IMR-90 (cell line): ENCODE measurements at regions not wholly inside any gene's neighbourhood (a gene's known extent, or its start where the extent isn't known, plus 50 kb on each side); places are given as distances from the start of the nearest gene placed in this dataset.

Experiments
- ATAC-seq: fragments of 200-7000 bp; cut with Tn5 transposase; 2 replicates; pipeline ENCODE4 v1.9.1; 2020; ENCODE audit warnings: low read depth, mild to moderate bottlenecking, moderate library complexity
- BruUV-seq: library from RNA; stranded (reverse); fragments of 400-500 nt; replicated peaks from 2 replicates; lab custom pipeline; 2021; lab: Mats Ljungman, UMichigan
- CTCF ChIA-PET: fragments of 300-600 bp; formaldehyde crosslinking; extraction: SDS; loops from one replicate; lab custom pipeline; 2021; ENCODE audit warnings: antibody characterized with exemption; lab: Yijun Ruan, JAX
- POLR2A ChIA-PET: fragments of 300-600 bp; sonication (Branson Sonifier 250); formaldehyde crosslinking; loops from one replicate; lab custom pipeline; 2022; ENCODE audit warnings: antibody characterized with exemption; ENCODE audit not compliant: unreplicated experiment; lab: Charles Lee
- DNase-seq: peaks from one replicate; pipeline ENCODE4 v3.0.0; 2013
- H2AFZ ChIP-seq: replicated peaks from 2 replicates; pipeline ENCODE3; 2013; ENCODE audit warnings: low read length, mild to moderate bottlenecking; ENCODE audit not compliant: poor library complexity
- H2AK5ac ChIP-seq: 2 replicates; pipeline ENCODE4 v1.6.1; 2013; ENCODE audit warnings: low read depth, low read length, inconsistent platforms
- H2AK9ac ChIP-seq: replicated peaks from 2 replicates; pipeline ENCODE3; 2013; ENCODE audit warnings: mild to moderate bottlenecking, low read depth, low read length, moderate library complexity; ENCODE audit not compliant: poor library complexity
- H2BK120ac ChIP-seq: 2 replicates; pipeline ENCODE4 v1.6.1; 2013; ENCODE audit warnings: low read depth, low read length, inconsistent platforms
- H2BK15ac ChIP-seq: 3 replicates; pipeline ENCODE4 v1.6.1; 2013; ENCODE audit warnings: low read depth, low read length, inconsistent platforms
- H2BK20ac ChIP-seq: 2 replicates; pipeline ENCODE4 v1.6.1; 2013; ENCODE audit warnings: low read depth, mild to moderate bottlenecking, inconsistent platforms, low read length, moderate library complexity
- H2BK5ac ChIP-seq: 2 replicates; pipeline ENCODE4 v1.6.1; 2013; ENCODE audit warnings: mild to moderate bottlenecking, low read depth, low read length, inconsistent platforms; ENCODE audit not compliant: poor library complexity, severe bottlenecking
- H3K14ac ChIP-seq: replicated peaks from 2 replicates; pipeline ENCODE4 v1.6.1; 2013; ENCODE audit warnings: low read depth, low read length, inconsistent platforms
- H3K18ac ChIP-seq: 2 replicates; pipeline ENCODE4 v1.6.1; 2013; ENCODE audit warnings: low read depth, low read length, control low read depth
- H3K23ac ChIP-seq: 2 replicates; pipeline ENCODE4 v1.6.1; 2013; ENCODE audit warnings: low read depth, low read length, inconsistent platforms
- H3K27ac ChIP-seq: 2 replicates; pipeline ENCODE4 v1.5.1; 2013; ENCODE audit warnings: mild to moderate bottlenecking, control low read depth, low read length; ENCODE audit not compliant: insufficient read depth
- H3K27me3 ChIP-seq: 2 replicates; pipeline ENCODE4 v1.6.1; 2013; ENCODE audit warnings: low read length; ENCODE audit not compliant: control insufficient read depth, insufficient read depth
- H3K36me3 ChIP-seq: 2 replicates; pipeline ENCODE4 v1.6.1; 2013; ENCODE audit warnings: low read length, mixed read lengths; ENCODE audit not compliant: control insufficient read depth, insufficient read depth
- H3K4ac ChIP-seq: 2 replicates; pipeline ENCODE4 v1.6.1; 2013; ENCODE audit warnings: low read depth, low read length, inconsistent platforms
- H3K4me1 ChIP-seq: 2 replicates; pipeline ENCODE4 v1.6.1; 2013; ENCODE audit warnings: low read length, mixed read lengths; ENCODE audit not compliant: control insufficient read depth, insufficient read depth
- H3K4me2 ChIP-seq: 2 replicates; pipeline ENCODE4 v1.6.1; 2013; ENCODE audit warnings: low read depth, mild to moderate bottlenecking, control low read depth, low read length, moderate library complexity
- H3K4me3 ChIP-seq: 2 replicates; pipeline ENCODE4 v1.5.1; 2013; ENCODE audit warnings: low read depth, mild to moderate bottlenecking, control low read depth, low read length, moderate library complexity; ENCODE audit not compliant: insufficient read depth
- H3K56ac ChIP-seq: 2 replicates; pipeline ENCODE4 v1.6.1; 2013; ENCODE audit warnings: low read length, inconsistent platforms; ENCODE audit not compliant: insufficient read depth; ENCODE audit errors: extremely low read depth
- H3K79me1 ChIP-seq, 2 experiments: 2 replicates each; pipeline ENCODE4 v1.6.1; 2013; ENCODE audit warnings: low read length in 2 of 2, inconsistent platforms in 1 of 2, low read depth in 1 of 2
- H3K9ac ChIP-seq: 2 replicates; pipeline ENCODE4 v1.6.1; 2013; ENCODE audit warnings: low read depth, low read length, control low read depth
- H3K9me1 ChIP-seq: 2 replicates; pipeline ENCODE4 v1.6.1; 2013; ENCODE audit warnings: low read length, inconsistent platforms; ENCODE audit not compliant: insufficient read depth
- H3K9me3 ChIP-seq: 2 replicates; pipeline ENCODE4 v1.6.1; 2013; ENCODE audit warnings: low read length; ENCODE audit not compliant: control insufficient read depth, insufficient read depth
- H4K20me1 ChIP-seq: 2 replicates; pipeline ENCODE4 v1.6.1; 2013; ENCODE audit warnings: low read length, inconsistent platforms; ENCODE audit not compliant: insufficient read depth
- H4K5ac ChIP-seq: 2 replicates; pipeline ENCODE4 v1.6.1; 2013; ENCODE audit warnings: mild to moderate bottlenecking, low read depth, low read length, control low read depth
- H4K8ac ChIP-seq, 2 experiments: 2 replicates each; pipeline ENCODE4 v1.6.1; 2013; ENCODE audit warnings: low read depth in 2 of 2, low read length in 2 of 2, control low read depth in 1 of 2, inconsistent platforms in 1 of 2
- H4K91ac ChIP-seq: 2 replicates; pipeline ENCODE4 v1.6.1; 2013; ENCODE audit warnings: low read depth, low read length, inconsistent platforms; ENCODE audit not compliant: insufficient read depth
- BHLHE40 ChIP-seq: fragments of 150-350 bp; IDR thresholded peaks from 2 replicates; pipeline ENCODE4 v1.6.1; 2016; ENCODE audit warnings: mild to moderate bottlenecking, low read depth, low read length
- CEBPB ChIP-seq: IDR thresholded peaks from 2 replicates; pipeline ENCODE4 v1.6.1; 2012; ENCODE audit warnings: low read depth, low read length, improper control_type of control experiment
- CTCF ChIP-seq: conservative IDR thresholded peaks from 2 replicates; pipeline ENCODE4 v1.5.1; 2012; ENCODE audit warnings: mild to moderate bottlenecking, low read depth, low read length, improper control_type of control experiment
- ELK1 ChIP-seq: fragments of 150-350 bp; IDR thresholded peaks from 2 replicates; pipeline ENCODE4 v1.6.1; 2016; ENCODE audit warnings: low read depth, mild to moderate bottlenecking, low read length, moderate library complexity, borderline replicate concordance
- FOS ChIP-seq: fragments of 150-350 bp; IDR thresholded peaks from 2 replicates; pipeline ENCODE4 v1.6.1; 2016; ENCODE audit warnings: low read depth, low read length
- MAFK ChIP-seq: IDR thresholded peaks from 2 replicates; pipeline ENCODE4 v1.6.1; 2012; ENCODE audit warnings: low read depth, low read length, improper control_type of control experiment
- MAZ ChIP-seq: IDR thresholded peaks from 2 replicates; pipeline ENCODE4 v1.6.1; 2012; ENCODE audit warnings: low read depth, mild to moderate bottlenecking, low read length, improper control_type of control experiment, moderate library complexity, borderline replicate concordance
- MXI1 ChIP-seq: IDR thresholded peaks from 2 replicates; pipeline ENCODE4 v1.6.1; 2012; ENCODE audit warnings: low read depth, mild to moderate bottlenecking, low read length, moderate library complexity, borderline replicate concordance
- NFE2L2 ChIP-seq: fragments of 150-350 bp; IDR thresholded peaks from 2 replicates; pipeline ENCODE4 v1.6.1; 2016; ENCODE audit warnings: low read depth, mild to moderate bottlenecking, low read length
- POLR2A ChIP-seq: IDR thresholded peaks from 2 replicates; pipeline ENCODE4 v1.6.1; 2012; ENCODE audit warnings: mild to moderate bottlenecking, low read depth, low read length
- RAD21 ChIP-seq: IDR thresholded peaks from 2 replicates; pipeline ENCODE4 v1.6.1; 2012; ENCODE audit warnings: low read length, improper control_type of control experiment
- RCOR1 ChIP-seq: IDR thresholded peaks from 2 replicates; pipeline ENCODE4 v1.6.1; 2012; ENCODE audit warnings: mild to moderate bottlenecking, low read length, improper control_type of control experiment; ENCODE audit not compliant: insufficient replicate concordance
- RFX5 ChIP-seq: IDR thresholded peaks from 2 replicates; pipeline ENCODE4 v1.8.0; 2012; ENCODE audit warnings: low read depth, mild to moderate bottlenecking, low read length, moderate library complexity
- USF2 ChIP-seq: fragments of 150-350 bp; IDR thresholded peaks from 2 replicates; pipeline ENCODE4 v1.6.1; 2017; ENCODE audit warnings: mild to moderate bottlenecking, antibody characterized with exemption, low read length, low read depth
- WGBS, 2 experiments: methylation state at CpG; one replicate each; pipeline versions ENCODE4 v1.1.5 to v1.1.7; 2013; ENCODE audit warnings: missing lambda C conversion rate in 2 of 2; ENCODE audit not compliant: insufficient read length in 1 of 2; ENCODE audit errors: extremely low coverage in 2 of 2; 5-methylcytosine and 5-hydroxymethylcytosine counted together
- dilution Hi-C: fragments of 300-500 bp; cut with HindIII; formaldehyde crosslinking; loops from one replicate; pipeline ENCODE4 v1.14.3; 2018; ENCODE audit warnings: low sequenced_read_pairs; ENCODE audit not compliant: unreplicated experiment
- in situ Hi-C: fragments of 300-500 bp; cut with MboI; formaldehyde crosslinking; loops from 3 replicates; pipeline ENCODE4 v1.14.3; 2019; ENCODE audit warnings: low sequenced_read_pairs, inconsistent platforms, mixed read lengths
- intact Hi-C: fragments of 100-400 bp; cut with micrococcal nuclease; formaldehyde crosslinking; loops from 2 replicates; pipeline ENCODE4 v1.10.0; 2022

- Histone ChIP-seq H2BK120ac (no peak overlapping the region), H3K27ac (no peak overlapping the region), H3K79me1 (no peaks in the 10 kb centered on the region), H3K4me2 (no peak overlapping the region), H3K56ac (no peak overlapping the region), H3K27me3 (no peaks in the 10 kb centered on the region), H4K91ac (no peak overlapping the region), H4K8ac (no peak overlapping the region), H3K9me1 (no peaks in the 10 kb centered on the region), H2BK15ac (no peak overlapping the region), H2BK5ac (no peak overlapping the region), H3K4ac (no peak overlapping the region), H3K4me1 (no peaks in the 10 kb centered on the region), H3K36me3 (no peaks in the 10 kb centered on the region), H4K20me1 (no peaks in the 10 kb centered on the region), H2BK20ac (no peak overlapping the region), H3K18ac (no peak overlapping the region), H2AK9ac (no peak overlapping the region), H3K9ac (no peak overlapping the region), H2AK5ac (no peak overlapping the region), H2AFZ (no peak overlapping the region), H3K4me3 (no peak overlapping the region), H3K9me3 (peaks cover 32% of the 10 kb centered on the region), H3K14ac (no peak overlapping the region), H4K5ac (no peak overlapping the region), H3K23ac (no peak overlapping the region)
- CTCF ChIA-PET, result no interaction called here
- no peak for DNase-seq
- no peak for ATAC-seq
- in situ Hi-C loops (no loop called here), dilution Hi-C loops (no loop called here), intact Hi-C loops (no loop called here)
- POLR2A ChIA-PET, result no interaction called here
- no CpG with 5 or more reads among the region's 4 CpGs for WGBS, 2 experiments
- no peak for TF ChIP-seq CTCF
- TF ChIP-seq ELK1, result no peak
- TF ChIP-seq NFE2L2, result no peak
- no peak for TF ChIP-seq CEBPB
- no peak for TF ChIP-seq MXI1
- TF ChIP-seq RAD21, result no peak
- no peak for TF ChIP-seq POLR2A
- no peak for TF ChIP-seq BHLHE40
- no peak for TF ChIP-seq MAZ
- TF ChIP-seq RCOR1, result no peak
- no peak for TF ChIP-seq FOS
- no peak for TF ChIP-seq RFX5
- no peak for TF ChIP-seq MAFK
- TF ChIP-seq USF2, result no peak
- no TSS peak for BruUV-seq
These were observed 483.9 kb downstream of the AACS start for GRCh38 chr12:125549171-125549570.
